ENCODE measurements at regions not wholly inside any gene's neighbourhood (a gene's known extent, or its start where the extent isn't known, plus 50 kb on each side); places are given as distances from the start of the nearest gene placed in this dataset.

- TF ChIP-seq, protein P1, sequence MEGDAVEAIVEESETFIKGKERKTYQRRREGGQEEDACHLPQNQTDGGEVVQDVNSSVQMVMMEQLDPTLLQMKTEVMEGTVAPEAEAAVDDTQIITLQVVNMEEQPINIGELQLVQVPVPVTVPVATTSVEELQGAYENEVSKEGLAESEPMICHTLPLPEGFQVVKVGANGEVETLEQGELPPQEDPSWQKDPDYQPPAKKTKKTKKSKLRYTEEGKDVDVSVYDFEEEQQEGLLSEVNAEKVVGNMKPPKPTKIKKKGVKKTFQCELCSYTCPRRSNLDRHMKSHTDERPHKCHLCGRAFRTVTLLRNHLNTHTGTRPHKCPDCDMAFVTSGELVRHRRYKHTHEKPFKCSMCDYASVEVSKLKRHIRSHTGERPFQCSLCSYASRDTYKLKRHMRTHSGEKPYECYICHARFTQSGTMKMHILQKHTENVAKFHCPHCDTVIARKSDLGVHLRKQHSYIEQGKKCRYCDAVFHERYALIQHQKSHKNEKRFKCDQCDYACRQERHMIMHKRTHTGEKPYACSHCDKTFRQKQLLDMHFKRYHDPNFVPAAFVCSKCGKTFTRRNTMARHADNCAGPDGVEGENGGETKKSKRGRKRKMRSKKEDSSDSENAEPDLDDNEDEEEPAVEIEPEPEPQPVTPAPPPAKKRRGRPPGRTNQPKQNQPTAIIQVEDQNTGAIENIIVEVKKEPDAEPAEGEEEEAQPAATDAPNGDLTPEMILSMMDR (IDR thresholded peaks at IDR 0.05) = no peak
- TF ChIP-seq POLR2A (IDR thresholded peaks at IDR 0.05) (no peak), POLR2AphosphoS5 (IDR thresholded peaks at IDR 0.05) (no peak)
These were observed 826.6 kb upstream of the LRRN3 start for GRCh38 chr7:110264288-110264687.
